Lung (tissue), 11 donors: ENCODE measurements at regions not wholly inside any gene's neighbourhood (a gene's known extent, or its start where the extent isn't known, plus 50 kb on each side); places are given as distances from the start of the nearest gene placed in this dataset.

Experiments
- ATAC-seq: fragments of 200-7000 bp; cut with Tn5 transposase; one replicate; pipeline ENCODE4 v1.9.1; 2020; ENCODE audit warnings: moderate number of reproducible peaks; ENCODE audit not compliant: insufficient read depth, low FRiP score
- DNase-seq, 3 donors: peaks; one replicate each; pipeline ENCODE4 v3.0.0-alpha.2; 2013 to 2017
- H3K27ac ChIP-seq, 2 donors: one replicate each; pipeline ENCODE4 v1.5.1; 2013; ENCODE audit warnings: mild to moderate bottlenecking in 2 of 2, moderate library complexity in 2 of 2, control low read depth in 1 of 2, inconsistent platforms in 1 of 2, low read depth in 1 of 2, low read length in 1 of 2
- H3K27me3 ChIP-seq, 3 donors: one replicate each; pipeline ENCODE4 v1.5.1; 2013; ENCODE audit warnings: low read length in 2 of 3; ENCODE audit not compliant: control insufficient read depth in 3 of 3, insufficient read depth in 3 of 3
- H3K36me3 ChIP-seq, 4 donors: one replicate each; pipeline ENCODE4 v1.5.1; 2013; ENCODE audit warnings: low read length in 4 of 4, mild to moderate bottlenecking in 1 of 4, moderate library complexity in 1 of 4; ENCODE audit not compliant: control insufficient read depth in 4 of 4, insufficient read depth in 4 of 4
- H3K4me1 ChIP-seq, 5 donors: one replicate each; pipeline ENCODE4 v1.5.1; 2013; ENCODE audit warnings: low read length in 5 of 5, mild to moderate bottlenecking in 2 of 5, moderate library complexity in 1 of 5; ENCODE audit not compliant: control insufficient read depth in 5 of 5, insufficient read depth in 5 of 5
- H3K4me3 ChIP-seq: one replicate; pipeline ENCODE4 v1.5.1; 2013; ENCODE audit warnings: mild to moderate bottlenecking, control low read depth, moderate library complexity
- H3K9ac ChIP-seq, 2 donors: one replicate each; pipeline ENCODE4 v1.5.1; 2013; ENCODE audit warnings: low read length in 2 of 2, control low read depth in 1 of 2; ENCODE audit not compliant: insufficient read depth in 1 of 2
- H3K9me3 ChIP-seq, 4 donors: one replicate each; pipeline ENCODE4 v1.5.1; 2013; ENCODE audit warnings: low read length in 3 of 4, mild to moderate bottlenecking in 1 of 4, moderate library complexity in 1 of 4; ENCODE audit not compliant: control insufficient read depth in 4 of 4, insufficient read depth in 3 of 4
- WGBS, 2 donors: extraction: QIAGEN DNeasy Blood & Tissue Kit; methylation state at CpG; one replicate each; pipeline ENCODE4 v1.1.7; 2013; 5-methylcytosine and 5-hydroxymethylcytosine counted together
- TF ChIP-seq, protein P1 (sequence below): IDR thresholded peaks from 2 replicates; pipeline ENCODE4 v1.5.1; 2012; ENCODE audit warnings: mild to moderate bottlenecking; ENCODE audit errors: control extremely low read depth, extremely low read depth
- donor health status: control.
- donor health status: control.
- donor health status: Bipolar disorder and iron deficiency.
- donor health status: healthy.
- donor health status: DM: yes; HTN: yes; CAD: no.

DNA sequence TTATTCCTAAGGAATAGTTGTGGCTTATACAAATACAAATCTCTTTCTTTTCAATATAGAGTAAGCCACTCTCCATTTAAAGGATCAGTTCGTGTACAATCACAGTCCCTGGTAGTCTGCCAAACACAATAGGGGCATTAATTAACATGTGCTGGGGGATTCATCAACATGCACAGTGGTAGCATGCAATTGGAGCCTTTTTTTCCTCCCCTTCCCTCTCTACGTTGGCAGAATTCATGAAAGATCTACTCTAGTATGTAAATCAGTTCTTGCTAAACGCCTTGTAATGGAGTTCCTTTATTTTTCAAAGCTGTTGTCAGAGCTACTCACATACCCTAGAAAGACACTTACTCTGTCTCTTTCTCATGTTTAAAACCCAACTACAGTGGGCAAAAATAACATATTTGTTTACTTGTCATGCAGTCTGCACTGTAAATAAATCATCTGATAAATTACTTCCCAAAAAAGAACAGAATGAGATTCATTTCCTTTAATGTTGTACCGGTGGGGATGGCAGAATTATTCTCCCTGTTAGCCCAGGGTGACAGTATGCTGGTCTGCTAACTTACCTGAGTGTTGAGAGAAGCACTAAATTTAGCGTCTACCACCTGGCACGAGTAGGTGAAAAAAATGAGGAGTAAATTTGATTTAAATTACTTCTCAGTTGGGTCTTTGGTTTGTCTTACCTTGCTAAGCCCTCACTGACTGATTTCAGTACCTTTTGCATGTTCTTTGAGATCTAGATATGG, 341.5 kb upstream of the CCNH start:
- WGBS, 2 donors, result 15 to 16% methylated on average over 6 of the region's 6 CpGs
- H3K9me3 ChIP-seq, result no peaks in the 10 kb centered on the region
- TF ChIP-seq, protein P1, sequence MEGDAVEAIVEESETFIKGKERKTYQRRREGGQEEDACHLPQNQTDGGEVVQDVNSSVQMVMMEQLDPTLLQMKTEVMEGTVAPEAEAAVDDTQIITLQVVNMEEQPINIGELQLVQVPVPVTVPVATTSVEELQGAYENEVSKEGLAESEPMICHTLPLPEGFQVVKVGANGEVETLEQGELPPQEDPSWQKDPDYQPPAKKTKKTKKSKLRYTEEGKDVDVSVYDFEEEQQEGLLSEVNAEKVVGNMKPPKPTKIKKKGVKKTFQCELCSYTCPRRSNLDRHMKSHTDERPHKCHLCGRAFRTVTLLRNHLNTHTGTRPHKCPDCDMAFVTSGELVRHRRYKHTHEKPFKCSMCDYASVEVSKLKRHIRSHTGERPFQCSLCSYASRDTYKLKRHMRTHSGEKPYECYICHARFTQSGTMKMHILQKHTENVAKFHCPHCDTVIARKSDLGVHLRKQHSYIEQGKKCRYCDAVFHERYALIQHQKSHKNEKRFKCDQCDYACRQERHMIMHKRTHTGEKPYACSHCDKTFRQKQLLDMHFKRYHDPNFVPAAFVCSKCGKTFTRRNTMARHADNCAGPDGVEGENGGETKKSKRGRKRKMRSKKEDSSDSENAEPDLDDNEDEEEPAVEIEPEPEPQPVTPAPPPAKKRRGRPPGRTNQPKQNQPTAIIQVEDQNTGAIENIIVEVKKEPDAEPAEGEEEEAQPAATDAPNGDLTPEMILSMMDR, result no peak
- H3K27me3 ChIP-seq, result peaks cover 0 to 2% (median 0%) of the 10 kb centered on the region in 3 donors
- H3K27ac ChIP-seq, result no peak overlapping the region
- H3K9ac ChIP-seq, result no peak overlapping the region
- DNase-seq, result no peak
- H3K4me1 ChIP-seq, result no peaks in the 10 kb centered on the region
- no peaks in the 10 kb centered on the region for H3K36me3 ChIP-seq
- ATAC-seq, result no peak
- no peak overlapping the region for H3K4me3 ChIP-seq

DNA sequence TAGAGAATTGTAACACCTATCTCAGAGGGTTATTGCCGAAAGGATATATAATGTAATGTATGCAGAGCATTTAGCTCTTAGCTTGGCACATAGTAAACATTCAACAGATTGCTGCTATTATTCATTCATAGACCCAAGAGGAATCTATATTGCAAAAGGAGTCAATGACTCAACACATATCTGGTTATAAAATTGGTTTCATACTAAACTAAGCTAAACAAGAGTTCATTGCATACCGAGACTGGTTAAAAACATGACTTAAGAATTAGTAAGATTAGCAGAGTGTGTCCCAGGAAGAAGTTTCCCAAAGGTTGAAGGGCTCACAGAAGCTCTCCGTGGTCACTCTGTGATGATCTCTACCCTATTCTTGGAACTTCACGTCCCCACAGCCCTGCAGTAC, 339.6 kb upstream of the CCNH start:
- no peak for DNase-seq
- ATAC-seq, result no peak
- TF ChIP-seq, protein P1, result no peak
- Histone ChIP-seq H3K27ac (no peak overlapping the region), H3K9ac (no peak overlapping the region), H3K36me3 (no peaks in the 10 kb centered on the region), H3K4me1 (no peaks in the 10 kb centered on the region), H3K9me3 (no peaks in the 10 kb centered on the region), H3K27me3 (peaks cover 0 to 2% (median 0%) of the 10 kb centered on the region in 3 donors), H3K4me3 (no peak overlapping the region)
- WGBS, 2 donors, result 82 to 86% methylated on average over 4 of the region's 4 CpGs

- Histone ChIP-seq H3K27ac (no peak overlapping the region), H3K9me3 (no peaks in the 10 kb centered on the region), H3K27me3 (peaks cover 0 to 2% (median 0%) of the 10 kb centered on the region in 3 donors), H3K4me3 (no peak overlapping the region), H3K9ac (no peak overlapping the region), H3K4me1 (no peaks in the 10 kb centered on the region), H3K36me3 (no peaks in the 10 kb centered on the region)
- DNase-seq, result no peak
- ATAC-seq, result no peak
- TF ChIP-seq, protein P1, result no peak
- 80 to 85% methylated on average over 4 of the region's 4 CpGs for WGBS, 2 donors
Observed at GRCh38 chr5:87751824-87752223, 339.1 kb upstream of the CCNH start.
